HEK293 (cell line): ENCODE measurements at regions not wholly inside any gene's neighbourhood (a gene's known extent, or its start where the extent isn't known, plus 50 kb on each side); places are given as distances from the start of the nearest gene placed in this dataset.

ENCODE experiments used
- CTCF ChIA-PET: fragments of 350-600 bp; formaldehyde crosslinking; extraction: SDS; loops from one replicate; lab custom pipeline; 2021; ENCODE audit warnings: antibody characterized with exemption; lab: Yijun Ruan, JAX
- POLR2A ChIA-PET: fragments of 300-600 bp; formaldehyde crosslinking; extraction: SDS; loops from one replicate; lab custom pipeline; 2020; ENCODE audit warnings: antibody characterized with exemption, inconsistent platforms; lab: Yijun Ruan, JAX
- H3K27ac ChIP-seq: fragments of 200-500 bp; sonication (Bioruptor generic); 2 replicates; pipeline ENCODE4 v1.5.1; 2014; ENCODE audit warnings: low read depth, low read length, control low read depth, inconsistent platforms; ENCODE audit errors: extremely low read depth
- H3K36me3 ChIP-seq, 2 experiments: fragments of 200-500 bp in 1 of 2; sonication (Bioruptor generic) in 1 of 2; 1 replicate in 1 of 2; 2 replicates in 1 of 2; pipeline ENCODE4 v1.5.1; 2014 to 2017; ENCODE audit warnings: inconsistent platforms in 2 of 2, low read length in 2 of 2; ENCODE audit not compliant: control insufficient read depth in 2 of 2, insufficient read depth in 1 of 2
- H3K4me1 ChIP-seq: fragments of 200-500 bp; sonication (Bioruptor generic); 2 replicates; pipeline ENCODE4 v1.5.1; 2014; ENCODE audit warnings: mild to moderate bottlenecking, low read length, inconsistent platforms; ENCODE audit not compliant: control insufficient read depth, insufficient read depth
- H3K4me3 ChIP-seq: 2 replicates; pipeline ENCODE4 v1.5.1; 2011; ENCODE audit warnings: low read depth, mild to moderate bottlenecking, control low read depth, low read length, moderate library complexity
- H3K9me3 ChIP-seq: fragments of 200-500 bp; sonication (Bioruptor generic); 2 replicates; pipeline ENCODE4 v1.5.1; 2014; ENCODE audit warnings: low read depth, low read length, inconsistent platforms; ENCODE audit not compliant: control insufficient read depth, insufficient read depth
- IKZF3 ChIP-seq: fragments of 450-650 bp; IDR thresholded peaks from 2 replicates; pipeline ENCODE4 v1.5.0; 2018; ENCODE audit warnings: missing biosample characterization, mild to moderate bottlenecking, missing genetic modification characterization, moderate library complexity
- MZF1 ChIP-seq: fragments of 450-650 bp; formaldehyde crosslinking; IDR thresholded peaks from 2 replicates; pipeline ENCODE4 v1.5.1; 2017; ENCODE audit warnings: missing biosample characterization, missing genetic modification characterization, borderline replicate concordance
- PRDM1 ChIP-seq: fragments of 450-650 bp; formaldehyde crosslinking; IDR thresholded peaks from 2 replicates; pipeline ENCODE4; 2016; ENCODE audit warnings: missing biosample characterization, missing genetic modification characterization
- ZBTB17 ChIP-seq: fragments of 450-650 bp; formaldehyde crosslinking; IDR thresholded peaks from 2 replicates; pipeline ENCODE4 v1.5.1; 2016; ENCODE audit warnings: missing biosample characterization, missing genetic modification characterization
- ZFHX2 ChIP-seq: fragments of 450-650 bp; formaldehyde crosslinking; conservative IDR thresholded peaks from 2 replicates; pipeline ENCODE4 v1.5.1; 2016; ENCODE audit warnings: missing biosample characterization, missing genetic modification characterization
- ZFP37 ChIP-seq: fragments of 450-650 bp; formaldehyde crosslinking; IDR thresholded peaks from 2 replicates; pipeline ENCODE4 v1.5.1; 2016; ENCODE audit warnings: missing biosample characterization, missing genetic modification characterization
- ZFP69B ChIP-seq: fragments of 450-650 bp; formaldehyde crosslinking; IDR thresholded peaks from 2 replicates; pipeline ENCODE4 v1.5.1; 2016; ENCODE audit warnings: missing biosample characterization, missing genetic modification characterization
- ZNF114 ChIP-seq: fragments of 450-650 bp; formaldehyde crosslinking; IDR thresholded peaks from 2 replicates; pipeline ENCODE4 v1.5.0; 2017; ENCODE audit warnings: missing biosample characterization, missing genetic modification characterization
- ZNF132 ChIP-seq: fragments of 450-650 bp; formaldehyde crosslinking; IDR thresholded peaks from 2 replicates; pipeline ENCODE4 v1.5.1; 2017; ENCODE audit warnings: missing biosample characterization, missing genetic modification characterization, borderline replicate concordance
- ZNF266 ChIP-seq: fragments of 450-650 bp; formaldehyde crosslinking; IDR thresholded peaks from 2 replicates; pipeline ENCODE4 v1.5.1; 2016; ENCODE audit warnings: missing biosample characterization, missing genetic modification characterization, low read depth
- ZNF426 ChIP-seq: fragments of 450-650 bp; formaldehyde crosslinking; IDR thresholded peaks from 2 replicates; pipeline ENCODE4 v1.5.1; 2017; ENCODE audit warnings: missing biosample characterization, missing genetic modification characterization, mild to moderate bottlenecking, inconsistent platforms, moderate library complexity
- ZNF473 ChIP-seq: fragments of 450-650 bp; formaldehyde crosslinking; IDR thresholded peaks from 2 replicates; pipeline ENCODE4 v1.5.1; 2017; ENCODE audit warnings: missing biosample characterization, missing genetic modification characterization
- ZNF521 ChIP-seq: fragments of 450-650 bp; formaldehyde crosslinking; IDR thresholded peaks from 2 replicates; pipeline ENCODE4 v1.5.1; 2017; ENCODE audit warnings: missing biosample characterization, mild to moderate bottlenecking, missing genetic modification characterization
- ZNF544 ChIP-seq: fragments of 450-650 bp; formaldehyde crosslinking; IDR thresholded peaks from 2 replicates; pipeline ENCODE4 v1.5.0; 2017; ENCODE audit warnings: missing biosample characterization, missing genetic modification characterization
- ZNF555 ChIP-seq: fragments of 450-650 bp; formaldehyde crosslinking; conservative IDR thresholded peaks from 2 replicates; pipeline ENCODE4 v1.5.1; 2017; ENCODE audit warnings: missing biosample characterization, mild to moderate bottlenecking, missing genetic modification characterization, inconsistent platforms
- ZNF561 ChIP-seq: fragments of 450-650 bp; IDR thresholded peaks from 2 replicates; pipeline ENCODE4 v1.5.1; 2018; ENCODE audit warnings: missing biosample characterization, missing genetic modification characterization, borderline replicate concordance
- ZNF621 ChIP-seq: fragments of 450-650 bp; formaldehyde crosslinking; IDR thresholded peaks from 2 replicates; pipeline ENCODE4 v1.5.1; 2017; ENCODE audit warnings: missing biosample characterization, missing genetic modification characterization
- TF ChIP-seq, protein P1 (sequence below): fragments of 450-650 bp; formaldehyde crosslinking; IDR thresholded peaks from 2 replicates; pipeline ENCODE4 v1.5.1; 2016; ENCODE audit warnings: missing biosample characterization, missing genetic modification characterization
- TF ChIP-seq, protein P2 (sequence below): fragments of 450-650 bp; formaldehyde crosslinking; IDR thresholded peaks from 2 replicates; pipeline ENCODE4 v1.5.1; 2016; ENCODE audit warnings: missing biosample characterization, missing genetic modification characterization, low read depth
- TF ChIP-seq, protein P3 (sequence below): fragments of 450-650 bp; formaldehyde crosslinking; IDR thresholded peaks from 2 replicates; pipeline ENCODE4 v1.5.1; 2016; ENCODE audit warnings: missing biosample characterization, missing genetic modification characterization

DNA sequence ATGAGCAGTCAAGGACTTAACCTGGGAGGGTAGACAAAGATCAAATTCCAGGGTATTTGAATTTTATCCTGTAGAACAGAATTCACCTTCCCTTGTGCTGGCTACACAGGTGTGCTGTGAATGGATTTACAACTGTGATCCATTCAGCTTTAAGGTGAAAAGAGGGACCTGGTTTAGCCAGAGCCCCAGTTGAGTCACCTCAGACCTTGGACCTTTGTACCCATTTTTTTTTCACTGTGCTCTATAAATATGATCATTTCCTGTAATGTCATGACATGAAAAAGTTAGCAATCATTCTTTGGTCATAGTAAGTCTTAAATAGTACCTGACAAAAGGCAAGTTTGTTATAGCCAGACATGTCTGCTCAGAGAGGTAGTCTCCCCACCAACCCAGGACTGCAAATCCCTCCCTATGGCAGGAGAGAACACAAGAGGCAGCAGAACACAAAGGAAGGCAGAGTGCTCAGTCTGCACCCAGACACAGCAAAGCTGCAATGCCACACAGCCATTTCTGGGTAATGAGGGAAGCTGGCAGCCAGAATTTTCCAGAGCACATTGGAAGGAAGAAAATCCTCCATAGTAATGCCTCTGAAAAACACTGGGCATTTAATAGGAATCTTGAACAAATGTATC is 77.9 kb downstream of the CXXC4 start:
- CTCF ChIA-PET, result no interaction called here
- no peaks in the 10 kb centered on the region for H3K9me3 ChIP-seq
- no peaks in the 10 kb centered on the region for H3K36me3 ChIP-seq
- POLR2A ChIA-PET, result no interaction called here
- no peak overlapping the region for H3K27ac ChIP-seq
- no peak overlapping the region for H3K4me3 ChIP-seq
- TF ChIP-seq ZFHX2 (tag by site-specific recombination), result no peak
- no peak for TF ChIP-seq ZBTB17 (tag by site-specific recombination)
- TF ChIP-seq ZNF555 (tag by site-specific recombination), result no peak
- no peak for TF ChIP-seq PRDM1 (tag by site-specific recombination)
- no peak for TF ChIP-seq ZNF544 (tag by site-specific recombination)
- TF ChIP-seq ZFP69B (tag by site-specific recombination), result no peak
- TF ChIP-seq ZNF132 (tag by site-specific recombination), result no peak
- no peak for TF ChIP-seq ZNF114
- TF ChIP-seq ZNF521 (tag by site-specific recombination), result no peak
- no peak for TF ChIP-seq ZFP37
- no peak for TF ChIP-seq MZF1 (tag by site-specific recombination)
- no peak for TF ChIP-seq ZNF266 (tag by site-specific recombination)
- TF ChIP-seq, protein P1, sequence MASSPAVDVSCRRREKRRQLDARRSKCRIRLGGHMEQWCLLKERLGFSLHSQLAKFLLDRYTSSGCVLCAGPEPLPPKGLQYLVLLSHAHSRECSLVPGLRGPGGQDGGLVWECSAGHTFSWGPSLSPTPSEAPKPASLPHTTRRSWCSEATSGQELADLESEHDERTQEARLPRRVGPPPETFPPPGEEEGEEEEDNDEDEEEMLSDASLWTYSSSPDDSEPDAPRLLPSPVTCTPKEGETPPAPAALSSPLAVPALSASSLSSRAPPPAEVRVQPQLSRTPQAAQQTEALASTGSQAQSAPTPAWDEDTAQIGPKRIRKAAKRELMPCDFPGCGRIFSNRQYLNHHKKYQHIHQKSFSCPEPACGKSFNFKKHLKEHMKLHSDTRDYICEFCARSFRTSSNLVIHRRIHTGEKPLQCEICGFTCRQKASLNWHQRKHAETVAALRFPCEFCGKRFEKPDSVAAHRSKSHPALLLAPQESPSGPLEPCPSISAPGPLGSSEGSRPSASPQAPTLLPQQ (tag by site-specific recombination), result no peak
- TF ChIP-seq IKZF3 (tag by site-specific recombination), result no peak
- no peaks in the 10 kb centered on the region for H3K4me1 ChIP-seq

DNA sequence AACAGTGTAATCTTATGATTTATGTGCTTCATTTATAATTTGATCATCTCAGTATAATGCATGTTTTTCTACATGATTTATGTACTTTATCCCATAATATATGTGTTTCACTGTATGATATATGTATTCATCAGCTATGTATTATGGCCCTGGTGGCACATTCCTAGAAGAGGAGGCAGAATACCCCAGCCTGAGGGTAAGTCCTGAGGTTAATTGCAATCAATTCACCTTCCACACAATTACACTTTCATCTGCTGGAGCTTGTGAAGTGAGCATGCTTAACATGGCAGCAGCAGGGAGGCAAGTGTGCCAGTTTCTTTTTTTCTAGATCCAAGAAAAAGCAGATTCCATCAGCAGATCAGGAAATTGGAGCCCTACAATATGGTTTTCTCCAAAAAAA is 81.2 kb downstream of the CXXC4 start:
- TF ChIP-seq ZNF621 (tag by site-specific recombination) (no peak), ZNF473 (tag by site-specific recombination) (no peak), ZNF426 (tag by site-specific recombination) (no peak), ZNF561 (no peak), ZNF132 (tag by site-specific recombination) (no peak)
- TF ChIP-seq, protein P2, sequence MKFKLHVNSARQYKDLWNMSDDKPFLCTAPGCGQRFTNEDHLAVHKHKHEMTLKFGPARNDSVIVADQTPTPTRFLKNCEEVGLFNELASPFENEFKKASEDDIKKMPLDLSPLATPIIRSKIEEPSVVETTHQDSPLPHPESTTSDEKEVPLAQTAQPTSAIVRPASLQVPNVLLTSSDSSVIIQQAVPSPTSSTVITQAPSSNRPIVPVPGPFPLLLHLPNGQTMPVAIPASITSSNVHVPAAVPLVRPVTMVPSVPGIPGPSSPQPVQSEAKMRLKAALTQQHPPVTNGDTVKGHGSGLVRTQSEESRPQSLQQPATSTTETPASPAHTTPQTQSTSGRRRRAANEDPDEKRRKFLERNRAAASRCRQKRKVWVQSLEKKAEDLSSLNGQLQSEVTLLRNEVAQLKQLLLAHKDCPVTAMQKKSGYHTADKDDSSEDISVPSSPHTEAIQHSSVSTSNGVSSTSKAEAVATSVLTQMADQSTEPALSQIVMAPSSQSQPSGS (tag by site-specific recombination), result no peak
- TF ChIP-seq, protein P3, sequence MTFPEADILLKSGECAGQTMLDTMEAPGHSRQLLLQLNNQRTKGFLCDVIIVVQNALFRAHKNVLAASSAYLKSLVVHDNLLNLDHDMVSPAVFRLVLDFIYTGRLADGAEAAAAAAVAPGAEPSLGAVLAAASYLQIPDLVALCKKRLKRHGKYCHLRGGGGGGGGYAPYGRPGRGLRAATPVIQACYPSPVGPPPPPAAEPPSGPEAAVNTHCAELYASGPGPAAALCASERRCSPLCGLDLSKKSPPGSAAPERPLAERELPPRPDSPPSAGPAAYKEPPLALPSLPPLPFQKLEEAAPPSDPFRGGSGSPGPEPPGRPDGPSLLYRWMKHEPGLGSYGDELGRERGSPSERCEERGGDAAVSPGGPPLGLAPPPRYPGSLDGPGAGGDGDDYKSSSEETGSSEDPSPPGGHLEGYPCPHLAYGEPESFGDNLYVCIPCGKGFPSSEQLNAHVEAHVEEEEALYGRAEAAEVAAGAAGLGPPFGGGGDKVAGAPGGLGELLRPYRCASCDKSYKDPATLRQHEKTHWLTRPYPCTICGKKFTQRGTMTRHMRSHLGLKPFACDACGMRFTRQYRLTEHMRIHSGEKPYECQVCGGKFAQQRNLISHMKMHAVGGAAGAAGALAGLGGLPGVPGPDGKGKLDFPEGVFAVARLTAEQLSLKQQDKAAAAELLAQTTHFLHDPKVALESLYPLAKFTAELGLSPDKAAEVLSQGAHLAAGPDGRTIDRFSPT (tag by site-specific recombination), result no peak
- TF ChIP-seq, all 188 proteins: peak for 0
- ChIA-PET CTCF (interaction anchor here (0.6 kb wide), 1 partner anchor 528 kb away, joined by 4 read pairs; no protein-coding TSS in a partner anchor), POLR2A (no interaction called here)
- Histone ChIP-seq H3K4me1 (no peaks in the 10 kb centered on the region), H3K4me3 (no peak overlapping the region), H3K27ac (no peak overlapping the region), H3K36me3 (no peaks in the 10 kb centered on the region), H3K9me3 (no peaks in the 10 kb centered on the region)
